Superior temporal gyrus (tissue), 1 donor: ENCODE measurements at regions not wholly inside any gene's neighbourhood (a gene's known extent, or its start where the extent isn't known, plus 50 kb on each side); places are given as distances from the start of the nearest gene placed in this dataset.
"Not testable (repeated sequence)": the region's sequence is repeated elsewhere in the genome, so short reads cannot be mapped to it uniquely, and the experiment has no call there.

Experiments
- DNase-seq: peaks from one replicate; pipeline ENCODE4 v3.0.0-alpha.2; 2016; ENCODE audit errors: extremely low spot score

DNA sequence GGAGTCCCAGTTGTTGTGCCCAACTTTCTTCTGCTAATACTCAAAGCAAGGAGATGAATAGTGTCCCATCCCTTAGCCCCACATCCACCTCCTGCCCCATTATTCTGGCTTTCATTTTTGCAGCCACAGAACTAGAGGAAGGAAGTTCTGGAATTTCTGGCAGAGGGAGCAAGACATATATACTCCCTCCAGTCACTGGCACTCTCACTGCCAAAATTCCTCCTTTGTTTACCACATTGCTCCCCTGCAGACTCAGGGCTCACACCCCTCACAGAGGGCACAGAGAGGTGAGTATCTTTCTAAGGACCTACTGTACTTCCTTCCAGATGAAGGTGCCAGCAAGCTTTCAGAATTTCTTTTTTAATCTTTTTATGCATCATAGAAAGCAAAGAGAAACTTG lies 168.0 kb upstream of the ID4 start:
- no peak for DNase-seq

GRCh38 chr6:19682859-19683258 lies 154.3 kb upstream of the ID4 start:
- DNase-seq = no peak

DNA sequence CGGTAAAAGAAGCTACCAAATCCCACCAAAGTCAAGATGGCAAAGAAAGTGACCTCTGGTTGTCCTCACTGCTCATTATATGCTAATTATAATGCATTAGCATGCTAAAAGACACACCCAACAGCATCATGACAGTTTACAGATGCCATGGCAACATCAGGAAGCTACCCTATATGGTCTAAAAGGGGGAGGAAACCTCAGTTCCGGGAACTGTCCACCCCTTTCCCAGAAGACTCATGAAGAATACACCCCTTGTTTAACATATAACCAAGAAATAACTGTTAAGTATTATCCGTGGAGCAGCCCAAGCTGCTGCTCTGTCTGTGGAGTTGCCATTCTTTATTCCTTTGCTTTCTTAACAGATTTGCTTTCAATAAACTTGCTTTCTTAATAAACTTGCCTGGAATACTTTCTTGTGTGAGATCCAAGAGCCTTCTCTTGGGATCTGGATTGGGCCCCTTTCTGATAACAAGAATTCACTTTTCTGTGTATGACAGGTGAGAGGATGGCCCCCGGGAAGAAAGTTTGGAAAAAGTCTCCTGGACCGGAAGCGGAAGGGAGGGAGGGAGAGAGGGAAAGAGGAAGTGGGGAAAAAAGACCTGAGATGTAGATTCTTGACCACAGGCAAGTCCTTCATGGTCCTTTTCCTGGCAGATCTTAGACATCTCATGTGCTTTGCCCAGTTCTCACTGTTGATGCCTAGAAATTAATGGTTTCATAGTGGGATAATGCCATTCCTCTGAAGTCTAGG lies 146.7 kb upstream of the ID4 start:
- DNase-seq = no peak

- no peak for DNase-seq
These were observed 145.6 kb upstream of the ID4 start for GRCh38 chr6:19691465-19692167.

- DNase-seq = peak; percentile 33
These were observed 144.5 kb upstream of the ID4 start for GRCh38 chr6:19692506-19693298.

GRCh38 chr6:19694697-19695096 lies 142.5 kb upstream of the ID4 start:
- DNase-seq = no peak

DNA sequence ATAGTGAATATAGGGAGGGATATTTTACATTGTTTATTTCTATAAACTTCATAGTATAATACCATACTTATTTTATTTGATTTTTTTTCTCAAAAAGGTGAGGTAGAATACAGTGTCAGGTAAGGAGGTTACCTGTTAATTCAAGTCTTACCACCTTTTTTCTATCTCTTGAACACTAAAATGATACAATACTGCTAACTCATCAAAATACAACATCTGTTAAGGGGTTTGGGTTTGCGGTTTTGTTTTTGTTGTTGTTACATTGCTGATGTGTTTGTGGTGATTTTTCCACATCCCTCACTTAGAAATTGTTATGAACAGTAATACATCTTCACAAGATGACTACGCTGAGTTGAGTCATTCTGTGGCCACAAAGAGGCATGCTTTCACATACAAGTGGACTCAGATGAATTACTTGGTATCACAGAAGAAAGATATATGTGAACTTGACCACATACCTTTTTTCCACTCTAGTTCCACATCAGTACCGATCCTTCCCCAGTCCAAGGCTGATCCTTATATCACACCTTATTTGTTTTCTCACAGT lies 139.4 kb upstream of the ID4 start:
- no peak for DNase-seq

- no peak for DNase-seq
These were observed 137.2 kb upstream of the ID4 start for GRCh38 chr6:19699932-19700331.

GRCh38 chr6:19705606-19706005 lies 131.6 kb upstream of the ID4 start:
- no peak for DNase-seq

GRCh38 chr6:19712012-19712688 lies 125.0 kb upstream of the ID4 start:
- DNase-seq = no peak

- no peak for DNase-seq
These were observed 124.2 kb upstream of the ID4 start for GRCh38 chr6:19712998-19713397.

GRCh38 chr6:19713411-19713810 lies 123.8 kb upstream of the ID4 start:
- DNase-seq = no peak

DNA sequence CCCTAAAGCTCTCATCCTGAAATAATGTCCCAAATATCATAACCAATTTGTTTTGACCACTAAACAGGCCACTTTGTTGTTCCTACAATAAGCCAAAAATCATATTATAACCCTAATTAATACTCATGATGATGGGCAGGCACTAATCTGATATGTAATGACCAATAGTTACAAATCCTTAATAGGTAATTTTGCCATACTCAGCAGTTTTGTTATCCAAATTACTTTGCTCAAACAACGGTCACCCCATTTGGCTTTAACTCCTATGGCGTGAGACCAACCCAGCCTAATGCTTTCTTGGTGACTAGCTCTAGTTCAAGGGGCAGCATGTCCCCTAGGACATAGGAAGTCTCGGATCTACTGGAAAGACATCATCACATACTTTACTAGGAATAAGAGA lies 123.2 kb upstream of the ID4 start:
- DNase-seq = no peak

GRCh38 chr6:19714434-19715166 lies 122.6 kb upstream of the ID4 start:
- DNase-seq = no peak

DNA sequence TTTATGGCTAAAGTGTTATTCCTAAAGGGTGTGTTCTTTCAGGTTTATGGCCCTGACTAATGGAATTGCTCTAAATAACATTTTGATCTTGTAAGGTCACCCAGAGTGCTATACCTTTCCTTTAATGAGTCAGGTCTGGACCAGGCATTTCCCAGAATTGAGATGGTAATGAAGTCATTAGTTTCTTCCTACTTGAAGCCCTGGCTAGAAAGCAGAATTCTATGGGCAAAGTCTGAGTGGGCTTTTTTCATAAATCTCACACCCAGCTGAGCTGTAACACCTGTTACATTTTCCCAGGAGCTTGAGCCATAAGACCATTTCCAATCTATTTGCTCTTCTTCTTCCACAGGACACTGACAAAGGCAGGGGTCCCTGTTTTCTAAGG lies 122.0 kb upstream of the ID4 start:
- no peak for DNase-seq

- no peak for DNase-seq
These were observed 117.5 kb upstream of the ID4 start for GRCh38 chr6:19719691-19720128.

DNA sequence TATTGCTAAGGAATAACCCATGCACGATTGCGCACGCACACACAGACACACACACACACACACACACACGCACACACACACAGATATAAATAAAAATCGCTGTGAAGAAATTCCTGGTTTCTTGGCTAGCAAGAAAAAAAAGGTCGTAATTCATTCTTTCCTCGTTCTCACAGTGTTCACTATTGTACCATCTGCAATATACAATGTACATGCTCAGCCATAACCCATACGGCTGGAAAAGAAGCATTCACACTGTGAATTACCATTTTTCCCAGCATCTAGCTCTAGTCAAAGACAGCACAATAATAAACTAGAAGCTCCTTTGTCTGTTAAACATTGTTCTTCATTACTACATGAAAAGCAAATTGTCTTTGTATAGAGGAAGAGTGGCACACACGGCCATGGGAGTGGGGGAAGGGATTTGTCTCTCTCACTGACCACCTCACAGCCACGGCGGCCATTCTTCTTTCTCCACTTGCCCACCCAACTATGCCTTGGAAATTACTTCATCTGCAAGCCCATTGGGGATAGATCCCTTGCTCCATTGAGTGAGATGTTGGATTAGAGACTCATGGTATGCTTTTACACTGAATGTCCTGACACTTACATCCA lies 115.3 kb upstream of the ID4 start:
- no peak for DNase-seq

- DNase-seq = no peak
These were observed 114.2 kb upstream of the ID4 start for GRCh38 chr6:19722999-19723398.

- DNase-seq = no peak
These were observed 113.6 kb upstream of the ID4 start for GRCh38 chr6:19723545-19723944.

GRCh38 chr6:19725436-19725835 lies 111.7 kb upstream of the ID4 start:
- not testable (repeated sequence) for DNase-seq

DNA sequence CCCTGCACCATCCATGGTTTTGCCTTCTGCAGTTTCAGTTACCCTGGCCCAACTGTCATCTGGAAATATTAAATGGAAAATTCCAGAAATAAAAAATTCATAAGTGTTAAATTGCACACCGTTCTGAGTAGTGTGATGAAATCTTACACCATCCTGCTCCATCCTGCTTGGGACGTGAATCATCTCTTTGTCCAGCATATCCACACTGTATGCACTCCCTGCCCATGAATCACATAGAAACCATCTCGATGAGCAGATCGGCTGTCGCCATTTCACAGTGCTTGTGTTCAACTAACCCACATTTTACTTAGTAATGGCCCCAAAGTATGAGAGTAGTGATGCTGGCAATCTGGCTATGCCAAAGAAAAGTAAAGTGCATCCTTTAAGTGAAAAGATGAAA lies 105.9 kb upstream of the ID4 start:
- no peak for DNase-seq
